ENCODE measurements at regions not wholly inside any gene's neighbourhood (a gene's known extent, or its start where the extent isn't known, plus 50 kb on each side); places are given as distances from the start of the nearest gene placed in this dataset.

DNA sequence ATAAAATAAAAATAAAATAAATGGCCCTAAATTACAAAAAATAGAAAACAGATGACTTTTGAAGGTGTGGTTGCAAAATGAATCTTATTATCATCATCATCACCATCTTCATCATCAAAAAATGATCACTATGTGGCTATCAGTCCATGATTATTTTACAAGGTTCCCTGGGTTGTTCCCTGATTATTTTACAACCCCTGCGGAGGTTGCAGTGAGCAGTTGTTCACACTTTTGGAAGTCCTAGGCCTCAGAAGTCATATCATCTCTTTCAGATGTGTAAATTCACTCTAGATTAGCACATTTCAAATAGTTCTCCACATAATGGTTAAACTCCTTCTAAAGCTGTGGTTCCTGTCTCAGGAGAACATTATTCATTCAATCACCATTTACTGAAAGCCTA, 57.4 kb upstream of the NR5A2 start:
- FAIRE-seq (no peak), DNase-seq (ENCODE audit: low read depth) (no peak)
- H3K4me3 ChIP-seq (ENCODE audit: insufficient read depth, low read depth, low read length): no peak overlapping the region
- no peak overlapping the region for H3K9ac ChIP-seq (ENCODE audit: low read length)
- Mint-ChIP-seq H3K27me3 (ENCODE audit: low read depth, unreplicated experiment) (no peaks in the 10 kb centered on the region), H3K9me3 (ENCODE audit: unreplicated experiment) (no peaks in the 10 kb centered on the region), H3K4me3 (ENCODE audit: unreplicated experiment) (no peak overlapping the region), H3K4me1 (ENCODE audit: low read depth, unreplicated experiment) (no peaks in the 10 kb centered on the region), H3K36me3 (ENCODE audit: low read depth, unreplicated experiment) (no peaks in the 10 kb centered on the region), H3K27ac (ENCODE audit: unreplicated experiment) (no peak overlapping the region)
- no peaks in the 10 kb centered on the region for H3K79me2 ChIP-seq (ENCODE audit: insufficient read depth, low read length)
- no peaks in the 10 kb centered on the region for H3K36me3 ChIP-seq (ENCODE audit: insufficient read depth, low read length)
- H3K4me1 ChIP-seq (ENCODE audit: insufficient read depth, low read length): no peaks in the 10 kb centered on the region
- H3K27me3 ChIP-seq (ENCODE audit: insufficient read depth, low read length): peaks cover 2% of the 10 kb centered on the region
- no peaks in the 10 kb centered on the region for H4K20me1 ChIP-seq (ENCODE audit: insufficient read depth, low read length)
- H3K9me3 ChIP-seq (ENCODE audit: insufficient read depth, low read depth, low read length): no peaks in the 10 kb centered on the region
- no peak overlapping the region for H3K4me2 ChIP-seq (ENCODE audit: low read length)
- H2AFZ ChIP-seq (ENCODE audit: low read depth, low read length): no peak overlapping the region
- no peak for TF ChIP-seq EZH2 (IDR thresholded peaks at IDR 0.05; ENCODE audit: insufficient read depth, low read length)
- TF ChIP-seq, protein P1, sequence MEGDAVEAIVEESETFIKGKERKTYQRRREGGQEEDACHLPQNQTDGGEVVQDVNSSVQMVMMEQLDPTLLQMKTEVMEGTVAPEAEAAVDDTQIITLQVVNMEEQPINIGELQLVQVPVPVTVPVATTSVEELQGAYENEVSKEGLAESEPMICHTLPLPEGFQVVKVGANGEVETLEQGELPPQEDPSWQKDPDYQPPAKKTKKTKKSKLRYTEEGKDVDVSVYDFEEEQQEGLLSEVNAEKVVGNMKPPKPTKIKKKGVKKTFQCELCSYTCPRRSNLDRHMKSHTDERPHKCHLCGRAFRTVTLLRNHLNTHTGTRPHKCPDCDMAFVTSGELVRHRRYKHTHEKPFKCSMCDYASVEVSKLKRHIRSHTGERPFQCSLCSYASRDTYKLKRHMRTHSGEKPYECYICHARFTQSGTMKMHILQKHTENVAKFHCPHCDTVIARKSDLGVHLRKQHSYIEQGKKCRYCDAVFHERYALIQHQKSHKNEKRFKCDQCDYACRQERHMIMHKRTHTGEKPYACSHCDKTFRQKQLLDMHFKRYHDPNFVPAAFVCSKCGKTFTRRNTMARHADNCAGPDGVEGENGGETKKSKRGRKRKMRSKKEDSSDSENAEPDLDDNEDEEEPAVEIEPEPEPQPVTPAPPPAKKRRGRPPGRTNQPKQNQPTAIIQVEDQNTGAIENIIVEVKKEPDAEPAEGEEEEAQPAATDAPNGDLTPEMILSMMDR (IDR thresholded peaks at IDR 0.05; ENCODE audit: insufficient read depth, low read depth, low read length): no peak
- H3K27ac ChIP-seq (ENCODE audit: low read depth, low read length): no peak overlapping the region

DNA sequence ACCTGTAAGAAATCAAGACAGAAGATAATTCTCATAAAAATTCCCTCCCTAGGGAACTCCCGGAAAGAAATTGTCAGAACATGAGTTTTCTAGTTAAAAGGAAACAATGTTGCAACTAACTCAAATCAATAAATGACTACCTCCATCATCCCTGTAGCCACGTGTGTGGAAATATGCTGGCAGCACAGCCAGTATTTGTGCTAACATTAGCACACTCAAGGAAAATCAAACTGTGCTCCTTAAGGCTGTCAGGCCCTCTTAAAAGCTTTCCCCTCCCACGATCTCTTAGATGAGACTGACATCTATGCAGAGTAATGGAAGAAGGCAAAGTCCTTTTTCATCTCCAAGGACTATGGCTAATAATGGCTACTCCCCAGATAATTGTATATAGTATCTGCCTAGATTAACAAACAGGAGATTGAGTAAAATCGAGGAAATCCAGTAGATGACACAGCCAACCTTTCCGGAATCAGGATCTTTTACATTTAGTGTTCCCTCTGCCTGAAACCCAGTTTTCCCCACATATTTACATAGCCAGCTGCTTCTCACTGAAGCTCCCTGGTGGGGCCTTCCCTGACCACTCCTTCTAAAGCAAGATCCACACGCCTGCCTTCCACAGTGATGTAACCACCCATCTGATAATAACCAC, 50.9 kb upstream of the NR5A2 start:
- Histone ChIP-seq H4K20me1 (ENCODE audit: insufficient read depth, low read length) (no peaks in the 10 kb centered on the region), H3K27me3 (ENCODE audit: insufficient read depth, low read length) (peaks cover 2% of the 10 kb centered on the region), H3K9ac (ENCODE audit: low read length) (no peak overlapping the region), H2AFZ (ENCODE audit: low read depth, low read length) (no peak overlapping the region), H3K4me2 (ENCODE audit: low read length) (no peak overlapping the region), H3K9me3 (ENCODE audit: insufficient read depth, low read depth, low read length) (no peaks in the 10 kb centered on the region), H3K36me3 (ENCODE audit: insufficient read depth, low read length) (no peaks in the 10 kb centered on the region), H3K27ac (ENCODE audit: low read depth, low read length) (no peak overlapping the region), H3K4me1 (ENCODE audit: insufficient read depth, low read length) (no peaks in the 10 kb centered on the region), H3K4me3 (ENCODE audit: insufficient read depth, low read depth, low read length) (no peak overlapping the region), H3K79me2 (ENCODE audit: insufficient read depth, low read length) (no peaks in the 10 kb centered on the region)
- Mint-ChIP-seq H3K4me3 (ENCODE audit: unreplicated experiment) (no peak overlapping the region), H3K4me1 (ENCODE audit: low read depth, unreplicated experiment) (no peaks in the 10 kb centered on the region), H3K27ac (ENCODE audit: unreplicated experiment) (no peak overlapping the region), H3K9me3 (ENCODE audit: unreplicated experiment) (no peaks in the 10 kb centered on the region), H3K27me3 (ENCODE audit: low read depth, unreplicated experiment) (no peaks in the 10 kb centered on the region), H3K36me3 (ENCODE audit: low read depth, unreplicated experiment) (no peaks in the 10 kb centered on the region)
- FAIRE-seq (no peak), DNase-seq (ENCODE audit: low read depth) (no peak)
- TF ChIP-seq EZH2 (IDR thresholded peaks at IDR 0.05; ENCODE audit: insufficient read depth, low read length): no peak
- TF ChIP-seq, protein P1 (IDR thresholded peaks at IDR 0.05; ENCODE audit: insufficient read depth, low read depth, low read length): no peak

Small RNAs in the stretch of these regions (microRNA-seq; reads per million reads assigned to microRNA genes)
- gene MIR181A1: 3,383 reads per million, percentile 91 among the genes with 10 or more reads in this experiment
- 370 reads per million, percentile 75 among the genes with 10 or more reads in this experiment for gene MIR181B1

All from astrocyte (in vitro differentiated cells and primary cell).